T-cell (primary cell): ENCODE measurements at regions not wholly inside any gene's neighbourhood (a gene's known extent, or its start where the extent isn't known, plus 50 kb on each side); places are given as distances from the start of the nearest gene placed in this dataset.
"Not testable (repeated sequence)": the region's sequence is repeated elsewhere in the genome, so short reads cannot be mapped to it uniquely, and the experiment has no call there.

Experiments
- ATAC-seq, 4 experiments: fragments of 200-7000 bp in 3 of 4; fragments of 150-1000 bp in 1 of 4; cut with Tn5 transposase; replicated peaks in 1 of 4; 1 replicate in 3 of 4; 2 replicates in 1 of 4; pipeline ENCODE4 v1.10.0; 2021; ENCODE audit warnings: moderate library complexity in 3 of 4, mild to moderate bottlenecking in 2 of 4, moderate number of reproducible peaks in 1 of 4
- CTCF ChIA-PET, 2 donors: fragments of 300-600 bp; sonication (Branson Sonifier 250); formaldehyde crosslinking; loops; one replicate each; lab custom pipeline; 2022; ENCODE audit warnings: antibody characterized with exemption in 2 of 2; lab: Charles Lee
- POLR2A ChIA-PET, 2 donors: fragments of 300-600 bp; sonication (Branson Sonifier 250); formaldehyde crosslinking; loops; one replicate each; lab custom pipeline; 2022; ENCODE audit warnings: antibody characterized with exemption in 2 of 2; lab: Charles Lee
- DNase-seq, 35 experiments: peaks; one replicate each; pipeline versions ENCODE4 v3.0.0 to v3.0.0-alpha.2; 2013 to 2023
- H3K27ac ChIP-seq: one replicate; pipeline ENCODE4 v1.5.1; 2013; ENCODE audit warnings: low read length
- H3K27me3 ChIP-seq, 2 experiments: replicated peaks in 1 of 2; 1 replicate in 1 of 2; 2 replicates in 1 of 2; pipeline versions ENCODE4 v1.6.1 to v1.7.0; 2013; ENCODE audit warnings: low read length in 1 of 2, mixed read lengths in 1 of 2; ENCODE audit not compliant: control insufficient read depth in 2 of 2, insufficient read depth in 2 of 2; ENCODE audit errors: extremely low read depth in 1 of 2
- H3K36me3 ChIP-seq, 2 donors: 1 replicate in 1 of 2; 2 replicates in 1 of 2; pipeline versions ENCODE4 v1.6.1 to v1.7.0; 2013; ENCODE audit warnings: low read length in 1 of 2; ENCODE audit not compliant: control insufficient read depth in 2 of 2, insufficient read depth in 1 of 2; ENCODE audit errors: extremely low read depth in 1 of 2
- H3K4me1 ChIP-seq, 2 experiments: 1 replicate in 1 of 2; 2 replicates in 1 of 2; pipeline versions ENCODE4 v1.6.1 to v1.7.0; 2013; ENCODE audit warnings: low read length in 2 of 2, mixed read lengths in 1 of 2; ENCODE audit not compliant: insufficient read depth in 2 of 2, control insufficient read depth in 1 of 2; ENCODE audit errors: extremely low read depth in 1 of 2
- H3K4me3 ChIP-seq, 2 donors: 1 replicate in 1 of 2; 2 replicates in 1 of 2; pipeline versions ENCODE4 v1.5.1 to v1.7.0; 2013; ENCODE audit warnings: mild to moderate bottlenecking in 2 of 2, low read length in 1 of 2, moderate library complexity in 1 of 2; ENCODE audit not compliant: control insufficient read depth in 1 of 2; ENCODE audit errors: extremely low read depth in 1 of 2
- H3K9me3 ChIP-seq: 2 replicates; pipeline ENCODE4 v1.7.0; 2013
- H3K27ac Mint-ChIP-seq, 2 donors: one replicate each; pipeline ENCODE4 v1.8.0; 2020 to 2021; ENCODE audit warnings: mild to moderate bottlenecking in 2 of 2, mixed read lengths in 2 of 2
- H3K27me3 Mint-ChIP-seq, 2 donors: one replicate each; pipeline ENCODE4 v1.8.0; 2021 to 2022; ENCODE audit warnings: mixed read lengths in 2 of 2
- H3K36me3 Mint-ChIP-seq: one replicate; pipeline ENCODE4 v1.8.0; 2021; ENCODE audit warnings: mixed read lengths
- H3K4me1 Mint-ChIP-seq, 3 donors: one replicate each; pipeline ENCODE4 v1.8.0; 2020 to 2022; ENCODE audit warnings: mixed read lengths in 3 of 3, mild to moderate bottlenecking in 1 of 3
- H3K4me3 Mint-ChIP-seq, 3 donors: one replicate each; pipeline ENCODE4 v1.8.0; 2020 to 2022; ENCODE audit warnings: mild to moderate bottlenecking in 3 of 3, mixed read lengths in 3 of 3, moderate library complexity in 3 of 3
- H3K9me3 Mint-ChIP-seq, 3 donors: one replicate each; pipeline ENCODE4 v1.8.0; 2020 to 2022; ENCODE audit warnings: mixed read lengths in 3 of 3
- WGBS: methylation state at CpG from one replicate; pipeline ENCODE4 v1.1.5; 2013; ENCODE audit warnings: missing lambda C conversion rate; ENCODE audit not compliant: insufficient coverage; 5-methylcytosine and 5-hydroxymethylcytosine counted together

DNA sequence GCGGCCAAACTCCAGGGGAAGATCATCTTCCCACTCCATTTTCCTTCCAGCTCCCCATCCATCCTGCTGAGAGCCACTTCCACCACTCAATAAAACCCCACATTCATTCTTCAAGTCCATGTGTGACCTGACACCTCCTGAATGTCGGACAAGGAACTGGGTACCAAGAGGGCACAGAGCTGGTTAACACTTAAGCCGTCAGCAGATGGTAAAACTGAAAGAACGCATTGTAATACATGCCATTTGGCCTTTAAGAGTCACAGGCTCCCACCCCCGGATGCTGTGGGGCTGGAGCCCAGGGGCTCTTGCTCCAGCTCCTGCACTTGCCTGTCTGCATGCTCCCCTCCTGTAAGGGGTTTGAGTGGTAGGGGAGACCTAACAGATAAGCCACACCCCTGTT, 753.9 kb downstream of the COL12A1 start:
- Histone ChIP-seq H3K27ac (no peak overlapping the region), H3K27me3 (no peaks in the 10 kb centered on the region), H3K4me1 (no peaks in the 10 kb centered on the region), H3K9me3 (no peaks in the 10 kb centered on the region), H3K36me3 (no peaks in the 10 kb centered on the region), H3K4me3 (no peak overlapping the region)
- DNase-seq (no peak), ATAC-seq (no peak)
- WGBS = 64% methylated on average over 3 of the region's 5 CpGs
- Mint-ChIP-seq H3K27ac (no peak overlapping the region), H3K9me3 (peaks cover 0 to 7% (median 0%) of the 10 kb centered on the region in 3 donors), H3K36me3 (no peaks in the 10 kb centered on the region), H3K4me1 (no peaks in the 10 kb centered on the region), H3K4me3 (no peak overlapping the region), H3K27me3 (no peaks in the 10 kb centered on the region)
- ChIA-PET POLR2A (no interaction called here), CTCF (interaction anchor here in 1 of 2 donors (0.5 kb wide), 1 partner anchor 72 kb away, joined by 3 read pairs; no protein-coding TSS in a partner anchor)

DNA sequence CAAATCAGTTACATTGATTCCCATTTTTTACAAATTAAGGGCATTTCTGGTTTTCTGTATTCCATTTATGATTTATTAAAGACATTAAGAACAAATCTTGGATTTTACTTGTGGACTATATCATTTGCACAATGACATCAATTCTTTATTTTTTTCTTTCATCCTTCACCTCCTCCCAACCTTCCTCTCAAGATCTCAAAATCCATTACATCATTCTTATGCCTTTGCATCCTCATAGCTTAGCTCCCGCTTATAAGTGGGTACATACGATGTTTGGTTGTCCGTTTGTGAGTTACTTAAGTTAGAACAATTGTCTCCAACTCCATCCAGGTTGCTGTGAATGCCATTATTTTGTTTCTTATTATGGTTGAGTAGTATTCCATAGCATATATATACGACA, 752.8 kb downstream of the CD109 start:
- ATAC-seq (no peak), DNase-seq (no peak)
- Histone ChIP-seq H3K9me3 (no peaks in the 10 kb centered on the region), H3K4me3 (no peak overlapping the region), H3K27ac (no peak overlapping the region), H3K36me3 (no peaks in the 10 kb centered on the region), H3K4me1 (no peaks in the 10 kb centered on the region), H3K27me3 (no peaks in the 10 kb centered on the region)
- POLR2A ChIA-PET = no interaction called here
- CTCF ChIA-PET = no interaction called here
- Mint-ChIP-seq H3K4me1 (no peaks in the 10 kb centered on the region), H3K36me3 (no peaks in the 10 kb centered on the region), H3K4me3 (no peak overlapping the region), H3K27me3 (no peaks in the 10 kb centered on the region), H3K9me3 (peaks cover 0 to 5% (median 0%) of the 10 kb centered on the region in 3 donors), H3K27ac (no peak overlapping the region)
- no CpG with 5 or more reads among the region's 4 CpGs for WGBS

DNA sequence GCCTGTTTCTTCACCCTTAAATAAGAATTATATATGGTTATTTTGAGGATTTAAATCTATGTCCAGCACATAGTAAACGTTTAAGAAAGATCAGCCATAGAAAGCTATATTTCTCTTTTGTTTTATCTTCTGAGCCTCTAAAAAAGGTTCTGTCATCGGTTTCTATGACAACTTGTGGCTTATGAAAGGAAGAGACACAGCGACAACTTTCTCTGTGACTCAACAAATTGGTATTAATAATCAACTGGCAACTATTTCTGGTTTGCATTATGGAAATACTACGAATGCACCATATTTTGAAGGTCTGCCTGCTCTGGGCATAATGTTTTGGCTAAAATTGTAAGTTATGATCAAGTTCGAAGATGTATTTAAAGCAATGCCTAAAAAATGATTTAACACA, 751.0 kb downstream of the CD109 start:
- Histone ChIP-seq H3K36me3 (no peaks in the 10 kb centered on the region), H3K4me1 (no peaks in the 10 kb centered on the region), H3K9me3 (no peaks in the 10 kb centered on the region), H3K4me3 (no peak overlapping the region), H3K27ac (no peak overlapping the region), H3K27me3 (no peaks in the 10 kb centered on the region)
- ChIA-PET CTCF (no interaction called here), POLR2A (no interaction called here)
- WGBS = 40% methylated on average over 1 of the region's 5 CpGs
- H3K27ac Mint-ChIP-seq = no peak overlapping the region
- ATAC-seq (no peak), DNase-seq (no peak)
- no peaks in the 10 kb centered on the region for H3K36me3 Mint-ChIP-seq
- no peaks in the 10 kb centered on the region for H3K4me1 Mint-ChIP-seq
- no peaks in the 10 kb centered on the region for H3K27me3 Mint-ChIP-seq
- peaks cover 0 to 5% (median 0%) of the 10 kb centered on the region in 3 donors for H3K9me3 Mint-ChIP-seq
- H3K4me3 Mint-ChIP-seq = no peak overlapping the region

DNA sequence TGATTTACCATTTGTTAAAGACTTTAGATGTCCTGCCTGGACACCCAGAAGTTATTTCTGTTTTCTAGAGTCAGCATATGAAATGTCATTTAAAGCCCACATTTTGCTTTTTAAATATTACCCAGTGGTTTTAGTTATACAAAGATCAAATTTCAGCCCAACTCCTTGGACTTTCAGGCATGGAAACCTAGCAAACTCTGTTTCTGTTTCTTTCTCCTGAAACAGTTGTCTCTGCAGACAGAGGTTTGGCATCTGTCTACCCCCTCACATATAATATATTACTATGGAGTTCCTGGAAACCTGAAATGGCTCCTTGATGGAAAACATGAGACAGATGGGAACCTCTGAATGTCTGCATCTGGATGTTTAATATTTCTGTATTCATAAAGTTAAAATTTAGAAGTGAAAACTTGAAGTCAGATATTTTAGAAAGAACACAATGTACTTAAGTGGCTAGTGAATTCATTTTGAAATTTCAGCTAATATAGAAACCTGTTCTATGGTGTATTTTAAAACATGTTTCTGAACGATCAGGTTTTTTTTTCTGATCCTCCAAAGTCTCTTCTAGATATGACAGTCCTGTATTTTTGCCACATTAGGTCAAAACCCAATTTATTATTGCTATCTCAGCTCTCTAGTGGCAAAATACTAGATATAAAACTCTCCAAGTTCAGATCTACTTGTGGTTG, 743.3 kb downstream of the CD109 start:
- no peaks in the 10 kb centered on the region for H3K27me3 ChIP-seq
- H3K4me1 Mint-ChIP-seq = no peaks in the 10 kb centered on the region
- H3K9me3 ChIP-seq = no peaks in the 10 kb centered on the region
- H3K36me3 Mint-ChIP-seq = no peaks in the 10 kb centered on the region
- DNase-seq = no peak
- CTCF ChIA-PET = no interaction called here
- H3K4me1 ChIP-seq = no peaks in the 10 kb centered on the region
- no peak for ATAC-seq
- no peaks in the 10 kb centered on the region for H3K36me3 ChIP-seq
- H3K4me3 Mint-ChIP-seq = no peak overlapping the region
- H3K4me3 ChIP-seq = no peak overlapping the region
- POLR2A ChIA-PET = no interaction called here
- no peak overlapping the region for H3K27ac Mint-ChIP-seq
- H3K9me3 Mint-ChIP-seq = peaks cover 3 to 4% (median 3%) of the 10 kb centered on the region in 3 donors
- no peak overlapping the region for H3K27ac ChIP-seq
- H3K27me3 Mint-ChIP-seq = no peaks in the 10 kb centered on the region
- no CpG with 5 or more reads among the region's 1 CpG for whole genome bisulfite sequencing

DNA sequence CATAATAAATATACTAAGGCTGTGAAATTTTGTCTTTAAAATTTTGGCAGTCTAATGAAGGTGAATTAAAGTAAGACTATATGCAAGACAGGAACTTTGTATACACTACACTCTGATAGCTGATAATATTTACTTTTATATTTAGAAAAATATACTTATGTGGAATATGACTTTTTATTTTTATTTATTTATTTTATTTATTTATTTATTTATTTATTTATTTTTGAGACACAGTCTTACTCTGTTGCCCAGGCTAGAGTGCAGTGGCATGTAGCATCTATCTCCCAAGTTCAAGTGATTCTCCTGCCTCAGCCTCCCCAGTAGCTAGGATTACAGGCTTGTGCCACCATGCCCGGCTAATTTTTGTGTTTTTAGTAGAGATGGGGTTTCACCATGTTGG, 742.4 kb downstream of the CD109 start:
- H3K36me3 ChIP-seq, H3K9me3 ChIP-seq, H3K4me3 Mint-ChIP-seq, POLR2A ChIA-PET, H3K27me3 Mint-ChIP-seq, DNase-seq, H3K27ac ChIP-seq, ATAC-seq, H3K9me3 Mint-ChIP-seq, H3K27ac Mint-ChIP-seq, H3K4me1 Mint-ChIP-seq, H3K27me3 ChIP-seq, H3K36me3 Mint-ChIP-seq, CTCF ChIA-PET, H3K4me1 ChIP-seq, H3K4me3 ChIP-seq: not testable (repeated sequence)
- WGBS = no CpG with 5 or more reads among the region's 1 CpG

DNA sequence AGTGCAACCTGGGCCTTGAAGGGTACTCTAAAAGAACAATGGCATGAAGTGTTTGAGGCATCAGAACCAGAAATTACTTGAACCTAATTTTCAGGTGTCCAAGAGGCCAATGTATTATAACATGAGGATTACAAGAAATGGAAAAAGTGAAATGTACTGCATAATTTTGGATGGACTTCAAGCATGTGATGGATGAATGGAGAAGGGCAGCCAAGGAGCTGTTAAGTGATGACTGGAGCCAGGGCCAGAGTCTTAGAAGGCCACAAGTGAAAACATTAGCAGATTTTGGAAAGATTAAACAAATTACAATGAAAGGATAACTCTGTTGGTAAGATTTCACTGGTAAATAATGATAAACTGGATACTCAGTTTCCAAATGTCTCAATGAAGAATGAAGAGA, 738.2 kb downstream of the CD109 start:
- H3K27me3 Mint-ChIP-seq = no peaks in the 10 kb centered on the region
- Histone ChIP-seq H3K36me3 (no peaks in the 10 kb centered on the region), H3K27me3 (no peaks in the 10 kb centered on the region), H3K27ac (no peak overlapping the region), H3K9me3 (no peaks in the 10 kb centered on the region), H3K4me3 (no peak overlapping the region), H3K4me1 (no peaks in the 10 kb centered on the region)
- H3K27ac Mint-ChIP-seq = no peak overlapping the region
- ChIA-PET POLR2A (no interaction called here), CTCF (no interaction called here)
- DNase-seq (no peak), ATAC-seq (no peak)
- H3K36me3 Mint-ChIP-seq = no peaks in the 10 kb centered on the region
- peaks cover 5 to 13% (median 10%) of the 10 kb centered on the region in 3 donors for H3K9me3 Mint-ChIP-seq
- no peak overlapping the region for H3K4me3 Mint-ChIP-seq
- H3K4me1 Mint-ChIP-seq = no peaks in the 10 kb centered on the region
